ENCODE measurements at regions not wholly inside any gene's neighbourhood (a gene's known extent, or its start where the extent isn't known, plus 50 kb on each side); places are given as distances from the start of the nearest gene placed in this dataset.

DNA sequence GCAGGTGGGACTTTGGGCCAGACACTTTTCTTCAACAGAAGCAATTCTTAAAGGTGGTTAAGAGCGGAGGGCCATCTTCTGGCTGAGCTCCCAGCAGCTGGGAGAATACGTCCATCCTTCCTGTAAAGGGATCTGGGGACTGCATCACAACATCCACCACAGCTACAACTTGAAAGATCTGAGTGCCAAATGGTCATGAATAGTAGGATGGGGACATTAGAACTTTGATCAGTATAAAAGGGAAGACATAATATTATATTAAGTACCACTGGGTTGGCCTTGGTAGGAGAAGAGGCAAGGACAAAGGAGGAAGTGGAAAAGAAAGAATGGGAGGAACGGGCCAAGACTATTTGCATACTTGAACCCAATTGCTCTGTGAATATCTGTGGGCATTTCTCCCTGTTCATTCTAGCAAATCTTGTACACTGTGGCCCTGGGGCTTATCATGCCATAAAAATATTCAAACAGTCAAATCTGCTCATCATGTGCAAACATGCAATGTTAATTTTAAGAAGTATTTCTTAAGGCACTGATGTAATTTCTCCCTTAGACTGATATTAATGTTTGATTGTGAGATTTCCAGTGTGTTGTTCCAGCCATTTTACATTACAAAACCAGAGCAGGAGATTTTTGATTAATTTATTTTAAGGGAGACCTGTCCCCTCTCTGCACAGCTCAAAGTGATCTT, 65.5 kb upstream of the CREB5 start:
- Histone ChIP-seq H2AFZ (ENCODE audit: insufficient read depth, low read depth, low read length, poor library complexity, severe bottlenecking) (no peak overlapping the region), H3K9ac (ENCODE audit: insufficient read depth, low read length, poor library complexity, severe bottlenecking) (no peak overlapping the region), H3K36me3 (replicated peaks in 1 of 2; ENCODE audit: control insufficient read depth in 1 of 2, insufficient read depth in 2 of 2, low read length in 2 of 2) (no peaks in the 10 kb centered on the region), H3K4me2 (replicated peaks; ENCODE audit: extremely low read depth, low read length, poor library complexity, severe bottlenecking) (no peak overlapping the region), H4K20me1 (ENCODE audit: insufficient read depth, low read length) (no peaks in the 10 kb centered on the region), H3K27me3 (ENCODE audit: control insufficient read depth in 2 of 2, insufficient read depth in 2 of 2, low read length in 2 of 2) (no peaks in the 10 kb centered on the region), H3K4me3 (replicated peaks in 1 of 3; ENCODE audit: low read depth in 2 of 3, low read length in 3 of 3) (no peak overlapping the region), H3K4me1 (ENCODE audit: control insufficient read depth in 1 of 2, insufficient read depth in 2 of 2, low read length in 2 of 2) (no peaks in the 10 kb centered on the region), H3K27ac (ENCODE audit: low read depth in 1 of 2, low read length in 2 of 2) (no peak overlapping the region), H3K79me2 (ENCODE audit: insufficient read depth, low read length) (no peaks in the 10 kb centered on the region), H3K9me3 (replicated peaks in 1 of 2; ENCODE audit: control insufficient read depth in 1 of 2, insufficient read depth in 1 of 2, low read length in 2 of 2) (no peaks in the 10 kb centered on the region)
- Mint-ChIP-seq H3K27me3 (ENCODE audit: low read depth in 3 of 3) (peaks cover 3 to 7% (median 4%) of the 10 kb centered on the region in 3 donors), H3K4me3 (no peak overlapping the region), H3K36me3 (no peaks in the 10 kb centered on the region), H3K9me3 (peaks cover 0 to 4% (median 0%) of the 10 kb centered on the region in 7 donors), H3K4me1 (no peaks in the 10 kb centered on the region), H3K27ac (no peak overlapping the region)
- 100% methylated on average over 1 of the region's 3 CpGs for WGBS (ENCODE audit: insufficient coverage)
- intact Hi-C loops (cut with micrococcal nuclease): no loop called here
- no peak for DNase-seq
- TF ChIP-seq, protein P1, sequence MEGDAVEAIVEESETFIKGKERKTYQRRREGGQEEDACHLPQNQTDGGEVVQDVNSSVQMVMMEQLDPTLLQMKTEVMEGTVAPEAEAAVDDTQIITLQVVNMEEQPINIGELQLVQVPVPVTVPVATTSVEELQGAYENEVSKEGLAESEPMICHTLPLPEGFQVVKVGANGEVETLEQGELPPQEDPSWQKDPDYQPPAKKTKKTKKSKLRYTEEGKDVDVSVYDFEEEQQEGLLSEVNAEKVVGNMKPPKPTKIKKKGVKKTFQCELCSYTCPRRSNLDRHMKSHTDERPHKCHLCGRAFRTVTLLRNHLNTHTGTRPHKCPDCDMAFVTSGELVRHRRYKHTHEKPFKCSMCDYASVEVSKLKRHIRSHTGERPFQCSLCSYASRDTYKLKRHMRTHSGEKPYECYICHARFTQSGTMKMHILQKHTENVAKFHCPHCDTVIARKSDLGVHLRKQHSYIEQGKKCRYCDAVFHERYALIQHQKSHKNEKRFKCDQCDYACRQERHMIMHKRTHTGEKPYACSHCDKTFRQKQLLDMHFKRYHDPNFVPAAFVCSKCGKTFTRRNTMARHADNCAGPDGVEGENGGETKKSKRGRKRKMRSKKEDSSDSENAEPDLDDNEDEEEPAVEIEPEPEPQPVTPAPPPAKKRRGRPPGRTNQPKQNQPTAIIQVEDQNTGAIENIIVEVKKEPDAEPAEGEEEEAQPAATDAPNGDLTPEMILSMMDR (IDR thresholded peaks at IDR 0.05): no peak

DNA sequence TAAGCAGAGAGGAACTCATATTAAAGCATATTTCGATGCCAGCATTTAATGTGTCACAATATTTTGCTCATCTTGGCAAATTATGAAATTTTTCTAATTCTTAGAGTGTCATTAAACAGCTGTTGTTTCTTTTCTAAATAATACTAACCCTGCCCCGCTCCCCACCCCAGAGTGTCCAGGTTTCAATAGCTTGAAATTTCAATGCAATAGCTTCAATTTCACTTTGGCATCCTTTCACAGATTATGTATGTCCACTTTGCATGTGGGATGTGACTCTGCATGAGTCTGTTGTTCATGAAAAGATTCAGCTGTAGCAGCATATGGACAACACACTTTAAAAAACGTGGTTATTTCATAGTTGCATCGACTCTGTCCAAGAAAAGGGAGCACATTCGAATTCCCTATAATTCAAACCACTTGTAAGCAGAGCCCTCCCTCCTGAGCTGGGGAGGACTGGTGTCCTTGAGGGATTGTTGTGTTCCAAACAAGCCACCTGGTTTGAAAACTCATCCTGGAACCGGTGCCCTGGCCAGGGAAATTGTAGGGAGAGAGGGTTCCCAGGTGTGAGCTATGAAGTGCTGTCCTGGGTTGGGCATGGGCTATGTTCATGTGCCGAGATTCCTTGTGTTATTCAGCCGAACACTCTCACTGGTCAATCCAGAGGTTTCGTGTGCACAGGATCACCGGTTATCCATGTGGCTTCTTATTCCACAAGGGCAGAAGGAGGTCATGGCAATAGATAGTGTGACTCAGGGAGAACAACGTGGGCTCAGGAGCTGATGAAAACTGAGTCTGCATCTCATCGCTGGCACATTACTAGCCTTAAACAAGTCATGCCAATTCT, 64.6 kb upstream of the CREB5 start:
- H3K9ac ChIP-seq (ENCODE audit: insufficient read depth, low read length, poor library complexity, severe bottlenecking): no peak overlapping the region
- Mint-ChIP-seq H3K4me3 (no peak overlapping the region), H3K4me1 (no peaks in the 10 kb centered on the region), H3K27ac (no peak overlapping the region), H3K9me3 (peaks cover 0 to 4% (median 2%) of the 10 kb centered on the region in 7 donors), H3K36me3 (no peaks in the 10 kb centered on the region), H3K27me3 (ENCODE audit: low read depth in 3 of 3) (peaks cover 3 to 7% (median 4%) of the 10 kb centered on the region in 3 donors)
- no peak overlapping the region for H2AFZ ChIP-seq (ENCODE audit: insufficient read depth, low read depth, low read length, poor library complexity, severe bottlenecking)
- no peaks in the 10 kb centered on the region for H3K9me3 ChIP-seq (replicated peaks in 1 of 2; ENCODE audit: control insufficient read depth in 1 of 2, insufficient read depth in 1 of 2, low read length in 2 of 2)
- H3K4me2 ChIP-seq (replicated peaks; ENCODE audit: extremely low read depth, low read length, poor library complexity, severe bottlenecking): no peak overlapping the region
- H3K36me3 ChIP-seq (replicated peaks in 1 of 2; ENCODE audit: control insufficient read depth in 1 of 2, insufficient read depth in 2 of 2, low read length in 2 of 2): no peaks in the 10 kb centered on the region
- no peaks in the 10 kb centered on the region for H3K27me3 ChIP-seq (ENCODE audit: control insufficient read depth in 2 of 2, insufficient read depth in 2 of 2, low read length in 2 of 2)
- intact Hi-C loops (cut with micrococcal nuclease): no loop called here
- H3K79me2 ChIP-seq (ENCODE audit: insufficient read depth, low read length): no peaks in the 10 kb centered on the region
- H3K4me3 ChIP-seq (replicated peaks in 1 of 3; ENCODE audit: low read depth in 2 of 3, low read length in 3 of 3): no peak overlapping the region
- H3K4me1 ChIP-seq (ENCODE audit: control insufficient read depth in 1 of 2, insufficient read depth in 2 of 2, low read length in 2 of 2): no peaks in the 10 kb centered on the region
- no peak for DNase-seq
- TF ChIP-seq, protein P1 (IDR thresholded peaks at IDR 0.05): no peak
- H4K20me1 ChIP-seq (ENCODE audit: insufficient read depth, low read length): no peaks in the 10 kb centered on the region
- WGBS (ENCODE audit: insufficient coverage): 90% methylated on average over 6 of the region's 12 CpGs
- H3K27ac ChIP-seq (ENCODE audit: low read depth in 1 of 2, low read length in 2 of 2): no peak overlapping the region
